GM19452 (cell line): ENCODE measurements at regions not wholly inside any gene's neighbourhood (a gene's known extent, or its start where the extent isn't known, plus 50 kb on each side); places are given as distances from the start of the nearest gene placed in this dataset.

Experiments used
- ATAC-seq: cut with Tn5 transposase; IDR thresholded peaks from one replicate; pipeline ENCODE4 v1.9.1; 2021; ENCODE audit not compliant: unreplicated experiment

DNA sequence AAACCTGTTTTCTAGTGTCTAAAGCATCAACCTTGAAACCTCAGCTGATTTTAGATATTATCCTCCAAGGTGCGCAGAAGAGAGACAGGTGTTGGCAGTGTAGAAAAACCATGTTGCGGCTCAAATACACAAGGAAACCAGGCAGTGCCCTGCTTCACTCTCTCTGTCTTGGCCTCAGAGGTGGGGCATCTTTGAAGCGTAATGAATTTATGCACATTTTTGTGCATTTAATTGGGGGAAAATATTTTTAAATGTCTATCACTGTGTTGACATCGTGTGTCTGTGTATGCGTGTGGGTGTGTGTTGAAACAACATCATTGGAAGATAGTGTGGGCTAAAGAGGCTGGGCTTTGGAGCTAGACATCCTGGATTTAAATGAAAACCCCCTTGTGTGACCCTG, 334.0 kb upstream of the CHD6 start:
- no peak for ATAC-seq

DNA sequence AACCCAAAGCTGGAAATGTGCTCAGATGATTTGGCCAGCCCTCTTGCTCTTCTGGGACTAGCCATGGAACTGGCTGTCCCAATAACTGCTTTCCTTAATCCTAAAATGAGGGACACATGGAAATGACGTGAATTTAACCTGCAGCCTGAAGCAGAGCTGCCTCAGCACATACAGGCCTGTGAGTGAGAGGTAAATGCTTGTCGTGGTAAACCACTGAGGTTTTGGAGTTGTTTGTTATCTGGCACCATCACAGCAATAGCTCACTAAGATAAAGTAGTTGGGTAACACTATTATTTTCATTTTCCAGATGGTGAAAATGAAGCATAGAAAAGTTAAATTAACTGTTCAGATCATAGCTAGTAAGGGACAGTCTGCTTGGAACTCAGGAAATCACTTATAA, 333.4 kb upstream of the CHD6 start:
- no peak for ATAC-seq

DNA sequence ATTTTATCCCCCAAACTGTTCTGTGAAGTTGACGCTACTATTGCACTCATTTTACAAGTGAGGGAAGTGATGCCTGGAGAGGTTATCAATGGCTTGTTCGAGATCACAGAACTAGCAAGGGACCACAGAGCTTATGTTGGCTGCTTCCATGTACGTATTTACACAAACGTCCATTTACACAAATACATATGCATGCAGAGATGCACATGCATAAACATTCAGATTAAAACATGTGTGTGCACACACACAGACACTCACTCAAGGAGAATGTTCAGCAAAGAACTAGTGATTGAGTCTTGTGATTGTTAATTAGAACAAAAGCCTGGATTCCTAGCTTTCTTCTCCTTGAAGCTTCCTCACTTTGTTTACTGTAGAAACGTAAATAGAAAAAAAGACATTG, 321.5 kb upstream of the CHD6 start:
- ATAC-seq, result no peak

DNA sequence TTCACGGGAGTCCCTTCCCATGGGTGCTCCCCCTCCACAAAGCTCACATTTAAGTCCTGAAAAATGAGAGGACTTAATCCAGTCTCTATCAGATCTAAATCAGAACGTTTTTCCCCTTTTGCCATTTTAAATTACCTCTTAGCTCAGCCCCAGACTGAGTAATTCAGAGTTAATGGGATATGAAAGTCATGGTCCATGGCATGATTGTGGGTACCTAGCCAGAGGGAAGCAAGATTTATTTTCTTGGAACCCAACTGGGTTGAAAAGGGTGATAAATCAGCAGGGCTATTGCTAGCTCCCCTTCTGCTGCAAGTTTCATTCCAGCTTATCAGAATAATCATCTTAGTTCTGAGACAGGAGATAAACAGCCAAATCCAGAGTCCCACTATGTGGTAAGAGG, 320.2 kb upstream of the CHD6 start:
- ATAC-seq, result no peak

DNA sequence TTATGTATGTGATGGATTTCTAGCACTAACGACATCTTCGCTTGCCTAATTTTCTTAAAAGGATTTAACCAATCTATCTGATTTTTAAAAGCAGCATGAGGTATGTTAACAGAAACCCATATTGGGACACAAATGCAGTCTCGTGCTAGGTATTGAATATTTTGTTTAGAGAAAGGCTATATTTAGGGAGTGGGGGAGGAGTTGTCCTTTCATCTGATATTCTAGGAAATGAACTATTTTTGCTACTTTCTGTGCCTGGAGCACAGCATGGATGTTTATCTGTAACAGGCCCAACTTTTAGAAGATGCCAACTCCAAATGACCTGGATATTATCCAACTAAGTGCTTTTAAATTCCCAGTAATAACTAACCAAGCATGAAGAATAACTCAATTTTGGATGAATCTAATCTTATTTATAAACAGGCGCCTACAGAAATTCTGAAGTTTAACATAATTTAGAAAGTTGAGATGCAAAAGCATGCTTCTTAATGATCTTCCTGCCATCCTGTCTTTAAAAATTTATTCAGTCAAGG, 317.1 kb upstream of the CHD6 start:
- ATAC-seq, result no peak

DNA sequence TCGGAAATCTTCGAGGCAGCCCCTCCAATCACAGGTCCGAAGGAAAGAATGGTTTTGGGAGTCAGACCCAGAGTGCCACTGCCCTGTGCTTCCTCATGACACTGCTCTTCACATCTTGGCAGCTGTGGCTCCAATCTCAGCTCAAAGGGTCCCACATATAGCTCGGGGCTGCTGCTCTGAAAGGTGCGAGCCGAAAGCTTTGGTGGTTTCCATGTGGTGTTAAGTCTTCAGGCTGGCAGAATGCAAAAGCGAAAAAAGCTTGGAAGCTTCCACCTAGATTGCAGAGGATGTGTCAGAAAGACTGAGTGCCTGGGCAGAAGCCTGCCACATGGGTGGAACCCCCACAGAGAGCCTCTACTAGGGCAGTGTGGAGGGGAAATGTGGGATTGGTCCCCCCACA, 314.3 kb upstream of the CHD6 start:
- ATAC-seq, result no peak

DNA sequence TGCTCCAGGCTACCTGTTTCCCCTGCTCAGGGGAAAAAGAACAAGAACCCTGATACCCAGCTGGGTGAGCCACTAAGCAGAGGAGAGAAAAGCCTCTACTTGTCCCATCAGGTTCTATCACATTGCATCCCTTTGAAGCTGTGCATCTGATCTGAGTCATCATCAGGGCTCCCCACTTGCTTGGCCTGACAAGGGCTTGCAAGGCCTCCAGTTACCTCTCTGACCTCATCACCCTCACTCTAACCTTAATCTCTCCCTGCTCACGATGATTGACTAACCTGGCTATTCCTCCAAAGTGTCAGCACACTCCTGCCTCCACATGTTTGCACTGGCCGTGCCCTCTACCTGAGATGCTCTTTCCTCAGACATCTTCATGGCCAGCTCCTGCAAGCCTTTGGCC, 309.5 kb upstream of the CHD6 start:
- no peak for ATAC-seq

DNA sequence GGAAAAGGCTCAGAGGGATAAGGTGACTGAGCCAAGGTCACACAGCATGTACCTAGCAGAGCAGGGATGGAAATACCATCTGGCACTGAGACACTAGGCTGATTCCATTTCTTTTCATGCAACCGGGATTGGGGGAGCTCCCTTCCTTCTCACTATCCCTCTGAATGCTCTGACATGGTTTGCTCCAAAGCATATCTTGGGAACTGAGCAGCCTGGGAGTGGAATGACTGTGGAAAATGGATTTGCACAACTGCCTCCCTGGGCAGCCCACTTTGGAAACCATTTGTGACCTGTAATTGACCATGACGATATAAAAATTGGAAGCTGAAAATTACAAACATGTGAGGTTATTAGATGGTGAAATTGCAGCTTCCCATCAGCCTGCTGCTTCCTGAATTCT, 309.0 kb upstream of the CHD6 start:
- ATAC-seq, result no peak

DNA sequence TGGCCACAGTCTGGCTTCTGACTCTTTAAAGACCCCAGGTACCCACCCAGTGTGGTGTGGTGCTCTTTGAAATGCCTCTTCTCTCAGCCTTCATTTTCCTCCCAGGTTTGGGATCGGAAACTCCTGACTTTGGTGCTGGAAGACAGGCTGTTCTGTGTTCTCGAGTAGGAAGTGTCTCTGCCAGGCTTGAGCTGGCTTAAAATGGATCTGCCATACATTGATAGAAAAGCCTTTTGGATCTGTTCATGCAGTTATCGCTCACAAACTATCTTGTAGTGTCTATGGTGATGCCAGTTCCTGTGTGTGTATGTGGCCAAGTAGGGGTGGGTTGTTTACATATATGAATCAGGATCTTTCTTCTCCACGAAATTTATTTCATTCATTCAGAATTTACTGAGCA, 307.3 kb upstream of the CHD6 start:
- ATAC-seq, result no peak

DNA sequence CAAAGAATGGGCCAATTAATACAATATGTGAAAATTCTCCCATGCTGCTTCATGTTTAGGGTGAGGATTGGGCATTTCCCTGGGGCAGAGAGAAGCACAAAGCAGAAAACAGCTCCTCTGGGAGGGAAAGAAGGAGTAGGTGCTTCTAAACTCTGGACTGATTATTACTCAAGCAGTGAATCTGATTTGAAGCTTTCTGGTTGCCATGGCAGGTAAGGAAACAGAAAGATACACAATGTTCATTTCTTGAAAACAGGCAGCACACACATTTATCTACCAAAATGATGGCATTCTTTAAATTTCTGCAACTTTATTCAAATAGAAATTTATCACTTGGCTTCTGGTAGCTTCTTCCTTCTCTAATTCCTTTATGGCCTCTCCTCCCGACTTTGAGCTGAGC, 305.4 kb upstream of the CHD6 start:
- ATAC-seq, result no peak

DNA sequence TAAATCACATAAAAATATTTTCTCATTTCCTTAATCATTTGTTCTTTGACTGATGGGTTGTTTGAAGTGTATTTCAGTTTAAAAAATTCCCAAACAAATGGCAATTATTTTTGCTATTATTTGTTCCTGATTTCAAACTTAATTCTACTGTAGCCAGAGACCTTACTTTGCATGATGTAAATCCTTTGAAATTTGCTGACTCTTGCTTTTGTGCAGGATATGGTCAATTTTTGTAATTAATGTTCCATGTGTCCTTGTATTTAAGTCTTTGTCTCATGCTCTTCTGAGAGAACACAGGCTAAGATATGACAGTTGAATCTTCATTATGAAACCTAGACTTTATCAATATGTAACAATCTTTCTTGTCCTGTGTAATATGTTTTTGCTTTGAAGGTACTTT, 295.0 kb upstream of the CHD6 start:
- no peak for ATAC-seq

DNA sequence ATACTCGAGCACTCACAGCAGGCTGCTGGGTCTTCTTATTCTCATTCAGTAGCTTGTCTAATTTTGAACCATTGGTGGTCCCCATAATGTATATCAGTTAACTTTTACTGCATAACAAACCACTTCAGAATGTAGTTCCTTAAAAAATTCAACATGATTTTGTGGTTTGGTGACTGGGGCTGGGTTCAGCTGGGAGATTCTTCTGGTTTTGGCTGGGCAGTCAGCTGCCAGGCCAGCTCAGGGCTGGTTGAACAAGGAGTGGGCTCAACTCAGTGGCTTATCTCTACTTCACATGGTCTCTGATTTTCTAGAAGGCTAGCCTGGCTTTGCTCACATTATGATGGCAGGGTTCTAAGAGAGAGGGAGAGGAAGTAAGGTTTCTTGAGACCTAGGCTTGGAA, 292.4 kb upstream of the CHD6 start:
- ATAC-seq, result no peak

DNA sequence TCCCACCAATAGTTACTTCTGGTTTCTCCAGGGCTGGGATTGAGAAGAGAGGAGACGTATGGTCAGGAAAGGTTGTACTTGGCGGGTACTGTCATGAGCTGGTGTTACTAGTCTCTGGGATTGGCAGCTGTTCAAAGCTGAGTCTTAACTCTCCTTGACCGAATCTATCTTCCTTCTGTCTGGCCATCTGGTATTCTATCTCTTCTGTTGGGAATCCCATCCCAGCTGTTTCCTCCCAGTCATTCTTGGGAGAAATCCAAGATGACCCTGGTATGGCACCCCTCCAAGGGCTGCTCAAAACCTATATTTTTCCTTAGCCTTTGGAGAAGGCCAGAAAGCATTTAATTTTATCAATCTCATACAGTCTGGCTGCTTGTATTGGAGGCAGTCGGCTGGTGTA, 287.0 kb upstream of the CHD6 start:
- no peak for ATAC-seq

DNA sequence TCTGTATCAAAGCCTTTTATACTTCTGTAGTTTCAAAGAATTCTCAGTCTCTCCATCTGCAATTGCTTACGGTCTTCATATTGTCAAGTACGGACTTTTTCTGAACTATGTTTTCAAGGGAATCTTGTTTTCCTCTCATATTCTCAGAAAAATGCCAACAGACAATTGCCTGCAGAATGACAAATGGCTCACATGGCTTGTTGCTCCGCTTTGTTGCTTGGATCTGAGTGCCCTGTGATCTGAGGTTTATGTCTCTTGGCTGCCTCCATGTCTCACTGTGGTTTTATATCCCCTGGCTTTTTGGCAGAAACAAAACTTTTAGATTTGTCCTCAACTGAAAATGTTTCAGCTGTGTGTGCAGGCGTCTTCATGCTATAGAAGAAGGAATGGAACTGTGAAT, 285.4 kb upstream of the CHD6 start:
- no peak for ATAC-seq

DNA sequence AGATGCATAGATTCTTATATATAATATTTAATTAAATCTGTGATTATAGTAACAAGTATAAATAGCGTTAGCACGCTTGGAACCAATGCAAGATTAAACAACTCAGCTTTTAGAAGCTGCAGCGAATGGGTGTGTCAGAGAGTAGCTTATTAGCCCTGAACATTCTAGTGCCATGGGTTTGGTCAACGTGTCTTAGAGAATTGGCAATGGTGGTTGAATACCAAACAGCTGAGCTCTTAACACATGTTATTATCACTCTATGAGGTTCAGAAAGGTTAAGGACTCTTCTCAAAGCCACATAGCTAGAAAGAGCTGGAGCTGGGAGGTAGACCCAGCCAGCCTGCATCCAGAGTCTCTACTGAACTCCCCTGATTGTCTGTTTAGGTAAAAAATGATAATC, 284.2 kb upstream of the CHD6 start:
- ATAC-seq, result no peak

DNA sequence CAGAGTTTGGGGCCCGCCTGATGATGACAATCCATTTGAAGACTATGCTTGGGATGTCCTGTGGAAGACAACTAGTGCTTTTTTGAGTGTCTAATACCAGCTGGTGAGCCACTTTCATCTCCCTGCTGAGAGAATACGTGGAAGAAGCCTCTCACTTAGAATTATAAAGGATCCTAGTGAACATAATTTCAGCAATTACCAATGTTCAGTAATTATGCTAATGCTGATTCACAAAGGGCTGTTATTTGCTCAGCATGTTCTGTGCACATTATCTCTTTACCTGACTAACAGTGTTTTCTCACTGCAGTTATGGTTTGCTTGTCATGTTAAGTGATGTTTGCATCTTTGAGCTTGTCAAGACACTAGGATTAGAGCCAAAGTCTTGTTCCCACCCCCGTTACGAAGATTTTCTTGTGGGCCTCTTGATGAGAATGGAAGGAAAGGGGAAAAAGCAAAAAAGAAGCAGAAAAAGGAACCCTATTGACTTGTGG, 282.1 kb upstream of the CHD6 start:
- ATAC-seq, result no peak

DNA sequence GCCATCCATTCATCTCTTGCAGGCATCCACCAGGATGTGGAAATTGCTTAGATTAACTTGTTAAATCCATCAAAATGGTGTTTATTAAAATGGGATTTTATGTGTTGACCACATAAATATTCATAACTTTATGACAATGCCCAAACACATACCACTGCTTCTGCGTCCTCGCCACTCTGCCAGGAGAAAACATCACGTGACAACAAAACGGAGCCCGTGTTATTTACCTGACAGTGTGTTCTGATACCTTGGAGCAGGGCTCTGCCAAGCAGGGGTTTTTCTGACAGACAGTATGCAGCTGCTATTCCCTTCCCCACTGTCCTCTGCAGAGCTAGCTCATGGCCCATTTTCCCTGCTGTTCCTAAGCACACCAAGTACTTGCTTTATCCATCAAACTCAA, 279.5 kb upstream of the CHD6 start:
- ATAC-seq, result no peak

DNA sequence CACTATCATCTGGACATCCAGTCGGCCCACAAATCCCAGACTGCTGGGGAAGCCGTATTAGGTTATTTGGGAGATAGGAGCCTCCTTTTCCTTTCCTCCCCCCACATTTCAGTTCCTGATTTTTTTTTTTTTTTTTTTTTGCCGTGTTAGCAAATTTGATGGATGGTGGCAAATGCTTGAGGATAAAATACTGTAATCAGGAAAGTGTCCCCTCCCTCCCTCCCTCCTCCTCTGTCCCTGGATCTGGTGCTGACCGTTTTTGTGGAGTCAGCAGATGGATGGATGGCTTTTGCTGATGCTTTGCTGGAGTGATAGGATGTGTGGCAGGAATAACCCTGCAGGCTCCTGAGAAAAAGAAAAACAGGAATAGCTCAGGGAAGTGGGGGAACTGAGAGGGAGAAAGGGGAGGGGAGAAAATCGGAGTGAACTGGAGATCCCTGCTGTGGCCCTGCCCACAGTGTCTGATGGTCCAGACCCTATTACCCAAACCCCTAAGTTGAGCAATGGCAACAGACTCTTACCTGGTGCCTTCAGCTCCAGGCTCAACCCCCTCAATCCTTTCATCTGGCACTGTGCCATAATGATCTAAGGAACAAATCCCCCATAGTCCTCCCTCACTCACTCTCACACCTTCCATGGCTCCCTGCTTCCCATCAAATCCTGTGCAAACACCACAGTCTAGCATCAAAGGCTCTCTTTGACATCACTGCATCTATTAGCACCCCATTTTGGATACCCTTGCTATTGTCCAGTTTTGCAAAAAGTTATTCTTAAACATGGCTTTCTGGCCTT, 277.3 kb upstream of the CHD6 start:
- ATAC-seq, result no peak

DNA sequence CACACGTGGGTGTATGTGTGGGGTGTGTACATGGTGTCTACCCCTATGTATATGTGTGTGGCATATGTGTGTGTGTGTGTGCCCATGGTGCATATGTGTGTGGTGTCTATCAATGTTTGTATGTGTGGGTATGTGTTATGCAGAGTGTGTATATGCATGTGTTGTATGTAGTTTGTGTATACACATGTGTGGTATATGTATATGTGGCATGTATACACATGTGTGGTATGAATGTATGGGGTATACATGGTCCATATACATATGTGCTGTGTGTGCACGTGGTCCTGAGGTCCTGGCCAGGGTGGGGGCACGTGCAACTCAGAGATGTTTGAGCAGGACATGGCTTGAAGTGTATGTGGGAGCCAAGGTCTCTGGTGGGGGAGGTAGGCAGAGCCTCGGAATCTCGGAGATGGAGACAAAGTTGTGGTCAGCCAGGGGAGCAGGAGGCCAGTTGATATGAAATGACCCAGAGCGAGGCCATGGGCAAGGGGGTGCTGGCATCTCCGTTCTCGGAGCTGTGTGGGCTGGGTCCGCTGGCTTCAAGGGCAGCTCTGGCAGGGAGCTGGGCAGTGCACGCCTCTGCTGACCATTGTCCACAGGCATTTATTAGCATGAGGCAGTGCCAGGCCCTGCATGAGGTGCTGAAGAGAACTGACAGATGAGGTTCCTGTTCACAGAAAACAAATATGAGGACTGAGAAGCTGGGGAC, 276.2 kb upstream of the CHD6 start:
- no peak for ATAC-seq

DNA sequence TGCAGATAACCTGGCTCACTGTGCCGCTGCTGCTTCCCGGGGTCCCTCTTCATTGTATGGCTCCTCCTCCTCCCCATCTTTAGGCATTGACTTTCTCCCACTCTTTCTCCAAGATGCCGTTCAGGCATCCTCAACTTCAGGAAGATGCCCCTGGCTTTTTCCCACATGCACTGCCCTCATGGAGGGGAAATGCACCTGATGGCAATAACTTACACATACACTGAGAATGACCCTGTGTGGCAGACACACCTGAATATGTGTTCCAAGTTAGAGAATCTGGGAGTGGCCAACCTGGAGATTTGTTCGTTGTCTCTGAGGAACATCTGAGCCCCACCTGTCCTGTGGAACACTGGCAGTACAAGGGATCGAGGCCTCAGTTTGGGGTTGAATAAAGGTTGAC, 273.9 kb upstream of the CHD6 start:
- ATAC-seq, result no peak

DNA sequence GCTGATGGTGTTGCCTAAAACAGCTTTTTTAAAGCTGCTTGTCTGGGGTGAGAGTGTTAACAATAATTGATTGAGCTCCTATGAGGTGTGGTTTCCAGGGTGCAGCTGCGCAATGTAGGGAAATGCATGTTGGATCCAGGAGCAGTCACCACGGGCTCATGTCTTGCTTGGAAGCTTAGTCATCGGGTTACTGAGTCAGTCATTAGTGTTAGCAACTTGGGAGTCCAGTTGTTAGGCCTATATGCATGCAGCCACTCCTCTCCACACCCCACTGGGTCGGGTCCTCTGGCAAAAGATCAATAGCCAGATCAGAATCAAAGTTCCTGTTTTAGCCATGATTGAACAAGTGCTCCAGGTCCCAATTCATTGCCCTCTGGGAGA, 271.7 kb upstream of the CHD6 start:
- ATAC-seq, result no peak

DNA sequence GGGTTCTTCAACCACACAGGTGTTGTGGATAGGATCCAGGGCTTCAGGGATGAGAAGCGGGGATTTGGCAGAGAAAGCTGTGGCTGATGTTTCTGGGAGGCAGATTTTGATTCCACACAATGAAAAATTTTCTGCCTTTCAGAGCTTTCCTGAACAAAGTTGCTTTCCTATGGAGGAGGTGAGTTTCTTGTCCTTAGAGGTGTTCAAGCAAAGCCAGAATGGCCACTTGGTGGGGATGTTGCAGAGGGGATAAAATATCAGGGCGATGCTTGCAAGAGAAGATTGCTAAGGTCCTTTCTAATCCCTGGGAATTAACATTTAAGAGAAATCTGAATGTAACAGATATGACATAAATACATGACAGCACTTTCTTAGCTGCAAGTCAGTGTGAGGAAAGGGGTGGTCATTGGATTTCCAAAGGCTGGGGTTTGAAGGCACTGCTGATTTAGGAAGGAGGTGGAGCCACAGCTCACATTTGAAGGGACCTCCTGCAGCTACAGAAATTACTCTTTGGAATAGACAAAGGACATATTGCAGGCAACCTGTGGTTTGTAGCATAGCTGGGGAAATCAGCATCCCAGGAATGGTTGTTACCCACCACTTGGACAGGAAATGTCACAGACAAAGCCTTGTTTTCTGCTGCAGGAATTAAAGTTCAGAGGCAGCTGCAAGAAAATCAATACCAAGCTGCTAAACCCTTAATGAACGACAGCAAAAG, 271.1 kb upstream of the CHD6 start:
- no peak for ATAC-seq
